Jurkat, Clone E6-1 (cell line): ENCODE measurements at regions not wholly inside any gene's neighbourhood (a gene's known extent, or its start where the extent isn't known, plus 50 kb on each side); places are given as distances from the start of the nearest gene placed in this dataset.

ENCODE experiments used
- DNase-seq: peaks from one replicate; pipeline ENCODE4 v3.0.0-alpha.2; 2011; ENCODE audit warnings: low read depth, low spot score
- H3K4me3 ChIP-seq: 2 replicates; pipeline ENCODE4 v1.5.1; 2011; ENCODE audit warnings: mild to moderate bottlenecking, low read length, control low read depth, moderate library complexity

DNA sequence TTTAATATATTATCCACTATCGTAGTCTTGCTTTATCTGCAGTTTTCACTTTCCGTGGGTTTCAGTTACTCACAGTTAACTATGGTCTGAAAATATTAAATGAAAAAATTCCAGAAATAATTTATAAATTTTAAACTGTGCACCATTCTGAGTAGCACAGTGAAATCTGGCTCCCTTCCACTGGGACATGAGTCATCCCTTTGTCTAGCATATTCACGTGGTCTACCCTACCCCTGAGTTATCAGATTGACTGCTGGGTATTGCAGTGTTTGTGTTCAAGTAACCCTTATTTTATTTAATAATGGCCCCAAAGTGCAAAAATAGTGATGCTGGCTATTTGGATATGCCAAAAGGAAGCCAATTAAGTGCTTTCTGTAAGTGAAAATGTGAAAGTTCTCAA lies 539.5 kb upstream of the AGTR1 start:
- no peak for DNase-seq
- no peak overlapping the region for H3K4me3 ChIP-seq

DNA sequence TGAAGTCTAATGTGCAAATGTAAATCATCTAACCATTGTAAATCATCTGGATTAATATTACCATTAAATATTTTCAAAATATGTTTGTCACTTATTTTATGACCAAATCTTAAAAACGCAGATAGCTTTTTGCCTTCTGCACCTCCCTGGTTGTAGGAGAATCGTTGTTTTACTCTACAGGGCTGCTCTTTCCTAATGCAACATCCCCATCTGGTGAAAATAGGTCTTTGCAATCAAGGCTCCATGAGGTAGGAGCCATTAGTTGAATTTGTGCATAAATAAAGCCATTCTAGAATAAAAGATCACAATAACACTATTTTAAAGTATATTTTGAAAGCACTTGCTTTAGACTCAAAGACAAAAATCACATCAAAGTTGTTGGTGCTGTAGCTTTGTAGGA lies 535.6 kb upstream of the AGTR1 start:
- DNase-seq, result no peak
- H3K4me3 ChIP-seq, result no peak overlapping the region

DNA sequence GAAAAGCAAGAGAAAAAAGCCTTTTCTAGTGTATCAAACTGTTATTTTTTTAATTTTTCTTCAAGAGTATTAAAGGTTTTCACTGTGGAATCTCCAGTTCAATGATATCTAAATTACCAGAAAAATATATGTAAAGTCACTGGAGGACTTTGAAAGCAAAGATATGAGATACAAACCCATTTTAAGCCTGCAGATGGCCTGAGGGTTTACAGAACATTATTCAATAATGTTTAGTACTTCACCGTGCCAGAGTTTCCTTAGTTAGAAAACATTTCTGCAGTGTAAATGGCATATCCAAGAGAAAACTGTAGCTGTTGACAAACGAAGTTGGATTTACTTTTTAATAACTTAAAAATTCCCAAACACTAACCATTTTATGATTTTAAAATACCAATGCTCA lies 529.4 kb upstream of the AGTR1 start:
- no peak overlapping the region for H3K4me3 ChIP-seq
- DNase-seq, result no peak

DNA sequence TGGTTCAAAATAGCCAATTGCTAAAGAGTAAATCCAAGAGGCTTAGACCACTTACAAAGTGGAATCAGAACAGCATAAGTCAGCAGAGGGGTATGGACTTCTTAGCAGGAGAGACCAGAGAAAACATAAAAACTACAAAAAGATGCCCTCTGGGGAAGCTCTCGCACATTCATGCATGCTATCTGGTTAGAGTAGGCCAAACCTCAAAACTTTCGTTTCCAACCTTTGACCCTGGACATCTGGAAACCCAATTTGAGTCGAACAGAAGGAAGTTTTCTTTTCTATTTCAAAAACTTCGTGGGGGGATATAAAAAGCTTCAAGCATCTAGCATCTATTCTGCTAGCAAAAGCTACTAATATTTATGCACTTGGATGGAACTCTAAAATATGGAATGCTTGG lies 523.9 kb upstream of the AGTR1 start:
- DNase-seq, result no peak
- no peak overlapping the region for H3K4me3 ChIP-seq

DNA sequence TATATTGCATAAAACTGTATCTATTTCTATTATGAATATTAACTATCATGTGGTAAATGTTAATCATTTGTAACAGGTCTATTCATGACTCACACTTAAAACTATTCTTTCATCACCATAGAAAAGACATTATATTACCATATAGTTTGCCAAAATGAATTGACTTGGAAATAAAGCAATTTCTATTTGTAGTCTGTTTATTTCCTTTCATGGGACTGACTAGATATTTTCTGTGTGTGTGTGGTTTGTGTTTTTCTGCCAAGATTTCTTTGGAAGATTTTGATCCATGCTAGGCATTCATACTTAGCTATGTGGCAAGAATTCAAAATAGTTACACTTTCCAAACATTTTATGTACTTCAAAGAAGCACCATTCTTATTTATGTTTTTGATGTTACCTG lies 522.5 kb upstream of the AGTR1 start:
- no peak overlapping the region for H3K4me3 ChIP-seq
- DNase-seq, result no peak

DNA sequence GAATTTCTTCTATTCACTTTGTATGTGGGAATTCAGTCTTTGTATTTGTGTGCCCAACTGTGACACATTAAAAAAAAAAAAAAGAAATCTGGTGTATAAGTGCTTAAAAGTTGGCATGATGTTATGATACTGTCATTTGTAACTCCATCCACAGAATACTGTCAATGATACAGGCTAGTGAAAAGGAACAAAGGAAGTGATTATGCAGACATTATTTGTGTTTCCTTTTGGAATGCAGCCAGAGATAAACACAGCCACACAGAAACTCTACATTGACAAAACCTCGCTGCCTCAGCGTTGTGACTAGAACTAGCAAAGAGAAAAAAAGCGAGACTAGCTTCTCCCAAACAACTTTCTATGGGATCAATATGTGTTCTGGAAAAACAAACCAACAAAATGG lies 519.2 kb upstream of the AGTR1 start:
- H3K4me3 ChIP-seq, result no peak overlapping the region
- no peak for DNase-seq

DNA sequence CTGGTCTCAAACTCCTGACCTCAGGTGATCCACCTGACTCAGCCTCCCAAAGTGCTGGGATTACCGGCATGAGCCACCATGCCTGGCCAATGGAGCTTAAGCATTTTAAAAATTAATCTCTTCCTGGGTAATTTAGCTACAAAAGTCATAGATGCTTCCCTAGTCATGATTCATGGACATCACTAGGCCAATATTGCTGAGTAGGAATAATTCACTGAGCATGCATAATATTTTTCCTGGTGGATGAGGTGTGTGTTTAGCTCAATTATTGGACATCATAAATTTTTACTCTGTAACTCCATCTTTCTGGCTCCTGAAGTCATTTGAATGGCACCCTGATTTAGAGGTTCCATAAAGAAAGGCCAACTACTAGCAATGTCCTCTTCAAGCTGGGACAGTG lies 512.9 kb upstream of the AGTR1 start:
- H3K4me3 ChIP-seq, result no peak overlapping the region
- DNase-seq, result no peak

DNA sequence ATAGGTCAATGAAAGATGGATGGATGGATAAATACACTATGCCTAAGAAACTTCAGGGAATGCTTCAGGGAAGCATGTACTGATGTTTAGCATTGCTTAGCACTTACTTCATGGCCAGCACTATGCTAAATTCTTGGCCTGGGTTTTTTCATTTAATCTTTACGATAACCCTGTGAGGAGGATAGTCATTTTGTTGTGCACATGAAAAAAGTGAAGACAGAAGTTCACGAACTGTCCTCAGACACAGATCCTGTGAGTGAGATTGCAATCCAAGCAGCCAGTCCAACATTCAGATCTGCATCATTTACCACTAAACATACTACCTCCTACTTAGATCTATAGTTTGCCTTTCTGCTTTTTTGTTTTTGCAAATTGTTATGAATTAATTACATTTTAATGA lies 510.8 kb upstream of the AGTR1 start:
- no peak for DNase-seq
- no peak overlapping the region for H3K4me3 ChIP-seq

DNA sequence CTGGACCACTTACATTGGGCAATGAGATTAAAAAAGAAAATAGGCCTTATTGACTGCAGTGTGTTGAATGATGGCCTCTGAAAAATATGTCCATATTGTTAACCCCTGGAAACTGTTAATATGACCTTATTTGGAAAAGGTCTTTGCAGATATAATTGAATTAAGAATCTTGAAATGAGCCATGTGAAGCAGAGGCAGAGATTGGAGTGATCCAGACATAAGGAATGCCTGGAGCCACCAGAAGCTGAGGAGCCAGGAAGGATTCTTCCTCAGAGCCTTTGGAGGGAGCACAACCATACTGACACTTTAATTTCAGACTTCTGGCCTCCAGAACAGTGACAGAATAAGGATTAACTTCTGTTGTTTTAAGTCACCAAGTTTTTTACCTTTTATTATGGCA lies 510.4 kb upstream of the AGTR1 start:
- no peak overlapping the region for H3K4me3 ChIP-seq
- no peak for DNase-seq

DNA sequence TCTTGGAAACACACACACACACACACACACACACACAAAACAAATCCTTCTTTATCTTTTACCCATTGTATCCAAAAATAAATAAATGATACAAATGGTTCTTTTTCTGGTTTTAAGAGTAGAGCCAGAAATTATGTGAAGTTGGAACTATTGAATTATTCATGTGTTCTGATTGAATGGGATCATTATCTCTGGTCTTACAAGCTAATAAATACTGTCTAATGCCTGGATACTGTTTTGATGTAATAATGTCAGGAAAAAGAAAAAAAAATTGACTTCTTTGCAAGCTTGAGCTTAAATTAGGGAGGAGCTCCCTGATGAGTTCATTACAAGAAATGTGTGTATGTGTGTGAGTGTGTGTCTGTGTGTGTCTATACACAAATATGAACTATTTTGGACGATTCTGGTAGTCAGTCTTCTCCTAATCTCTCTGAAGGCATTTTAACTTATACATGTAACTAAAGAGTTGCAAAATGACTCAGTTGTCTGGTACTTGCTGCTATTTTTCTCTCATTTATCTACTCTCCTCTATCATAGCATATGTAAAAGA lies 507.2 kb upstream of the AGTR1 start:
- no peak overlapping the region for H3K4me3 ChIP-seq
- DNase-seq, result no peak

DNA sequence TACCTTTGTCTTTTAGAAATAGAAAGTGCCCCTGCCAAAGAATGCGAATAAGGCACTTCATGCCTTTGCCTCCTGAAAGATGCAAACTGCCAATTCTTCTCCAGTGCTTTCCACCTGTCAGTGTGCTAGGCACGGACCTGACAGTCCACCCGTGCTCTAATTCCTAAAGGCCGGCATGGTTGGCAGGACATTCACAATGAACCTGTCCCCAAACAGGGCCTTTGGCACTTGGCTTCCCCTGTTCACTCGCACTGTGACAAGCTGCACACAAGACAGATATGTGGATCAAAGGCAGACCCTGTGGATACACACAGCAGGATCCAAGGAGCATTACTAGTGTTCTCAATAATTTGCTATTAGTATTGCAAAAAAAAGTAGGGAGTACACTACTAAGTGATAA lies 505.7 kb upstream of the AGTR1 start:
- DNase-seq, result no peak
- H3K4me3 ChIP-seq, result no peak overlapping the region

DNA sequence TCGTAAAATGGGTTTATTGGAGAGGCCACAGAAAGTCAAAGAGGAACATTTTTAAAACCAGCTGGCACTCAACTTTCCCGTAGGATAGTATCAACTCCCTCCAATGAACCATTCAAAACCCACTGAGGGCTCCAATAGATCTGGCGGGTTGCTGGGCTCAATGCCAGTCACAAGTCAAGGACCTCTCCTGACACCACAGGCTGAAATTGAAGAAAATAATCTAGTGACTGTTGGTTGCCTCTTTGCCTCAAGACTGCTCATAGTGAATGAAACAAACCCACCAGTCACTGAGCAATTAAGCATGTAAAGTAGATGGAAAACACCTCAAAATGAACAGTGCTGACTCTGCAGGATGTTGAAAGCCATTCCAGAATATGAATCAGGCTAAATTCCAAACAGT lies 500.6 kb upstream of the AGTR1 start:
- DNase-seq, result no peak
- H3K4me3 ChIP-seq, result no peak overlapping the region

DNA sequence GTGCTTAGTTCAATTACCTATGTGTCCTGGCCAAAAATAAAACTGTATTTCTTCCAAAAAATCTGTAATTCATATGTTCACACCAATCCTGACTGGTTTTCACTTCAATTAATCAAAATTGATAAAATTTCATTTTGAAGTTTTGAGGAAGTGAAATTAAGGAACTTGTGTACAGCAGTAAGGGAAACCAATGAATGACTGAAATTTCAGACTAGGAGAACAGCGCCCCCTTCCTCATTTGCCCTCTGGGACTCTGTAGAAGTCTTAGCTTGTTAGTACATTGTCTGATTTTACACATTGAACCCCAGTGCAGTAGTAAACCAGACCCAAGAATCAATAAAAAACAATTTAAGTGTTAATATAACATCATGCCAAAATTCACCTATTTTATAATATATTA lies 495.3 kb upstream of the AGTR1 start:
- DNase-seq, result no peak
- H3K4me3 ChIP-seq, result no peak overlapping the region

DNA sequence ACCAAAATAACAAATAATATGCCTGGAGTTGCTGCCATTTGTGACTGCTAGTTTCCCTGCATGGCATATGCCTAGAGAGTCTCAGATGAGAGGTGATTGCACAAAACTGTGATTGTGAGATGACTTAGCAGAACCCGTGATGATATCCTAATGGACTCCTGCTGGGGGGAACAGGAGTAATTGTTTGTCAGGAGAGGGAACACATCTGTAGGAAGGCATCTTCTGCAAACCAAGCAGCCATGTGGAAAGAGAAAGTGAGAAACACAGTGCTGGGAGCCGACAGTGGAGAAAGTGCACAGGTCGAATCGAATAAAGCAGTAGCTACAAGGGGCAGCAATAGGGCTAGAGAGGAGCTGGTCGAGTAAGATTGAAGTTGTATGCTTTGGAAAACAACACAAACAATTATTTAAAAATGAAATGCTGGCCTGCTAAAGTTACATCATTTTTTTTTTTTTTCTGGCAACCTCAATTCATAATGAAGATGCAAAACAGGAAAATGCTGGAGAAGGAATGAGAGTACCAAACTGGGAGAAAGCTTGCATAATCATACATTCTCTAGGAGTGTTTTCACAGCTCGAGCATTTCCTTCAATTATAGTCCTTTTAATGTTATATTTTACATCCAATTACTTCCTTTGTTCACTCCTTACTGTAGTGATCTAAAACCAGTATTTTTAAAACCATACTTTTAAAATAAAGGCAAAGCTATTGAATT lies 494.2 kb upstream of the AGTR1 start:
- DNase-seq, result no peak
- no peak overlapping the region for H3K4me3 ChIP-seq

DNA sequence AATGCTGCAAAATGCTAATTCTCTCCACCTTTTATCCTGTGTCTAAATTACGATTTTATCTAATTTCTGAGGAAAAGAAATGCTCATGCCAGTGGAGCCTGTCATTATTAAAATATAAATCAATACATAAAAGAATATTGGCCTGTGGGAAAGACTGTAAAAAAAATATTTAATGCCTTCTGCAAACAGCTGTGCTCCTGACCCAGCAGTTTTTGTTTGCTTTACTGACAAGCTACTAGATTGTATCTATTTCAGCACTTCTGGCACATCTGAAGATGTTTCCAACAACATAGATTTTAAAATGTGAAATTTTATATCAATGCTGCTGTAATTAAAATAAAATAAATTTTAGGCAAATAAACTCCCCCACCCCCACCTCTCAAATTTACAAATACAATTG lies 493.6 kb upstream of the AGTR1 start:
- no peak overlapping the region for H3K4me3 ChIP-seq
- DNase-seq, result no peak

DNA sequence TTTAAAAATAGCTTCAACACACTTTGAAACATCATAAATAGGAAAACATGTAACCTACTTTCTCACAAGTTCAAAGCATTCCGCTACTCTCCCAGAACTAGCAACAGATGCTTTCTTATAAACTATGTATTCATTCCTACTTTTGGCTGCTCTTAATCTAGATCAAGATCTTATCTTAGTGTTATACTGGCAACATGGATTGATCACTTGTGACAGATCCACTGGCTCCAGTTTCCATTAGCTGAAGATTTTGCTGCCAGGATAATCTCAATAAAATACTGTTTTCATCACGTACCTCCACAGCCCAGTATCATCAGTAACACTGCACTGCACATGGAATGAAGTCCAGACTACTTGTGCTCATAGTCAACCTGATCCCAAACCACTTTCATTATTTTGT lies 491.7 kb upstream of the AGTR1 start:
- no peak for DNase-seq
- no peak overlapping the region for H3K4me3 ChIP-seq

DNA sequence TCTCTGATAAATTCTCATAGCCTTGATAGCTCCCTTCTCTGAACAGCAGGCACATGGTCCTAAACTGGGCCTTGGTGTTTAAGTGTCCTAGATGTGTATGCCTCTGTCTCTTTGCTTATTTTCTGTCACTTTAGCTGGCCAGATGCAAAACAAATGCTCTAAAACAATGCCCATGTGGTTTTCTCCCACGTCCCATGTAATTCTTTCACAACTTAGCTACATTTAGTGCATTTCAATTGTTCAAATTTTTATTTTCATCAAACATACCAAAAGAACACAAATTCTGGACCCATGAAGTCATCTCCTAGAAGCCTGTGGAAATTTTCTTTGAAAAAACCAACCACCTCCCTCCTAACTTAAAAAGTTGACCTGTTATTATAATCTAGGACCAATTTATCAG lies 491.3 kb upstream of the AGTR1 start:
- no peak for DNase-seq
- H3K4me3 ChIP-seq, result no peak overlapping the region

DNA sequence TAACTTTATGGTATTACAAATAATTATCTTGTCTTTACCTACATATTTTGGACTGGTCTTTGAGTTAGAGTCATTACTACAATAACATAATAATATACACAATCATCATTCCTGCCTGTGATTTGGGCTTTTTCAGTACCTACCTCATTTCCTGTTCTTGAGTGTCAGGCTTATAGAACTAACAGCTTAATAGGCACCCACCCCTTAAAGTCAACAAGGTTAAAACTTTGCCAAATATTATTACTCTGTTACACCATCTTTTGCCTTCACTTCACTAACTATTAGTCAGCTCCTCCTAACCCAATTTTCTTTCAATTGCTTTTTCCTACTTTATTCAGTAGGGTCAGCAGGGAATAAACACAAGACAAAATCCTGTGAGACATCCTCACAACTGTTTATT lies 488.7 kb upstream of the AGTR1 start:
- H3K4me3 ChIP-seq, result no peak overlapping the region
- DNase-seq, result no peak

DNA sequence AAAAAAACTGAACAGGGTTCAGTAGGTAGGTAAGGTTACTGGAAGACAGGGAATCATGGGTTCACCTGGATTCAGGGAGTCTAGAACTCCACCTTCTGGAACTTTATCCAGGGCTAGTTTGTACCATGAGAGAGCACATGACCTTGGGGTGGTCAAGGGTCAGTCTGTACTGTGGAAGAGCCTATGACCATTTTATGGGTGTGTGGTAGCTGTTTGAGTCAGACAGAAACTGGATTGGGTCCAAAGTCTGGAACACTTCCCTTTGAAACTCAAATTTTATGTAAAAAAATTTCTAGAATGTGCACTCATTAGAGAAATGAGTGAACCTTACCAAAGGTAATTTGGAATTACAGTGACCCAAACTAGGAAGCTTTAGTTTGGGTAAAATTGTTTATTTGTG lies 486.0 kb upstream of the AGTR1 start:
- no peak for DNase-seq

DNA sequence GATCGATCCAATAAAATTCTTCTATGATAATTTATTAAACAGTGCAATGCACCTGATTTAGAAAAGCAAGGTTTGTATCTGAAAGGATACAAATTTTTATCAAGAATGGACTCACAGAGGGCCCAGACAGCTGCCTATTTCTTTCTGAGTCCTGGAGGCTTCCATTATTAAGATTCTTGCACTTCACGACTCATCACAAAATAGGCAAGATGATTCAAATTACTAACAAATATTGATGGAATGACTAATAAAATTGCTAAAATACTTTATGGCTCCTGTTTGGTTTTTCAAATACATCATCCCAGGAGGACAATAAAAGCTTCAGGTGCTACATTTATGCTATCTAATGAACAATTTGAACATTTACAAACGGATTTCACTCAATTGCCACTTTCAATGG lies 483.0 kb upstream of the AGTR1 start:
- no peak overlapping the region for H3K4me3 ChIP-seq
- no peak for DNase-seq

More for the DNA sequence above, 486.0 kb upstream of the AGTR1 start:
- no peak overlapping the region for H3K4me3 ChIP-seq

DNA sequence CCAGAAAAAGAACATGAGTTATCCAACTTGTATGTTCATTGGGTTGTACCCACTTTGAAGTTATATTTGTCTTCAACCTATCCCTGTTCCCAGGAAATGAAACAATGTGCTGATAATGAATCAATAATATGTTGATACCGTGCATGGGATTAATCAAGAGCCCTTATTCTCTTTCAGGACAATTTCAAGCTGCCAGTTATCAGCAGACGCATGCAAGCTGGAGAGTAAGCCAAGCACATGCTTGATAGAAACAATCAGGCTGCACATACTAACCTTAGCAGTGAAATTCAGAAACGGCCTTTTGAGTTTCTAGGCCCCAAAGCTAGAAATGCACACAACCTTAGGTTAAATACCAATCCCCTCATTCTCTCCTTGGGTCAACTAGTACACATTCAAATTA lies 480.4 kb upstream of the AGTR1 start:
- no peak overlapping the region for H3K4me3 ChIP-seq
- DNase-seq, result no peak
